ENCODE measurements at regions not wholly inside any gene's neighbourhood (a gene's known extent, or its start where the extent isn't known, plus 50 kb on each side); places are given as distances from the start of the nearest gene placed in this dataset.
"Not testable (repeated sequence)": the region's sequence is repeated elsewhere in the genome, so short reads cannot be mapped to it uniquely, and the experiment has no call there.

- no peak for DNase-seq
Measured at GRCh38 chr3:34890247-34890646, 749.1 kb upstream of the ARPP21 start.

- no peak for DNase-seq
Measured at GRCh38 chr3:34891941-34892340, 747.4 kb upstream of the ARPP21 start.

- DNase-seq, result no peak
Measured at GRCh38 chr3:34895841-34896240, 743.5 kb upstream of the ARPP21 start.

- DNase-seq, result not testable (repeated sequence)
Measured at GRCh38 chr3:34909679-34910078, 729.6 kb upstream of the ARPP21 start.

- DNase-seq, result no peak
Measured at GRCh38 chr3:34919025-34919424, 720.3 kb upstream of the ARPP21 start.

- DNase-seq, result no peak
Measured at GRCh38 chr3:34920806-34921205, 718.5 kb upstream of the ARPP21 start.

- no peak for DNase-seq
Measured at GRCh38 chr3:34924961-34925360, 714.4 kb upstream of the ARPP21 start.

- DNase-seq, result no peak
Measured at GRCh38 chr3:34925851-34926250, 713.5 kb upstream of the ARPP21 start.

- DNase-seq, result no peak
Measured at GRCh38 chr3:34929036-34929435, 710.3 kb upstream of the ARPP21 start.

GRCh38 chr3:34934660-34935059 is 704.7 kb upstream of the ARPP21 start:
- no peak for DNase-seq

- DNase-seq, result no peak
Measured at GRCh38 chr3:34938784-34939183, 700.5 kb upstream of the ARPP21 start.

- DNase-seq, result no peak
Measured at GRCh38 chr3:34942256-34942655, 697.1 kb upstream of the ARPP21 start.

- DNase-seq, result peak; percentile 76
Measured at GRCh38 chr3:34947834-34948233, 691.5 kb upstream of the ARPP21 start.

GRCh38 chr3:34948517-34948916 is 690.8 kb upstream of the ARPP21 start:
- peak; percentile 45 for DNase-seq

GRCh38 chr3:34955680-34956079 is 683.6 kb upstream of the ARPP21 start:
- DNase-seq, result no peak

GRCh38 chr3:34956511-34956910 is 682.8 kb upstream of the ARPP21 start:
- DNase-seq, result no peak

GRCh38 chr3:34957677-34958076 is 681.6 kb upstream of the ARPP21 start:
- DNase-seq, result peak; percentile 61

- DNase-seq, result no peak
Measured at GRCh38 chr3:34969513-34969912, 669.8 kb upstream of the ARPP21 start.

- DNase-seq, result peak; percentile 24
Measured at GRCh38 chr3:34972481-34972880, 666.8 kb upstream of the ARPP21 start.

- DNase-seq, result no peak
Measured at GRCh38 chr3:34973586-34973985, 665.7 kb upstream of the ARPP21 start.

GRCh38 chr3:34983631-34984030 is 655.7 kb upstream of the ARPP21 start:
- no peak for DNase-seq

- no peak for DNase-seq
Measured at GRCh38 chr3:34988296-34988695, 651.0 kb upstream of the ARPP21 start.

GRCh38 chr3:34995796-34996430 is 643.4 kb upstream of the ARPP21 start:
- DNase-seq, result no peak

- no peak for DNase-seq
Measured at GRCh38 chr3:34998902-34999301, 640.4 kb upstream of the ARPP21 start.

GRCh38 chr3:35012214-35012613 is 627.1 kb upstream of the ARPP21 start:
- DNase-seq, result no peak
